Myocyte (in vitro differentiated cells): ENCODE measurements at regions not wholly inside any gene's neighbourhood (a gene's known extent, or its start where the extent isn't known, plus 50 kb on each side); places are given as distances from the start of the nearest gene placed in this dataset.

ENCODE experiments used
- DNase-seq: peaks from one replicate; pipeline ENCODE4 v3.0.0-alpha.2; 2012; ENCODE audit warnings: low read depth

GRCh38 chr6:81253821-81254220 is 498.7 kb downstream of the TENT5A start:
- no peak for DNase-seq

GRCh38 chr6:81252231-81252630 is 500.2 kb downstream of the TENT5A start:
- no peak for DNase-seq

- no peak for DNase-seq
Observed at GRCh38 chr6:81246200-81246599, 506.3 kb downstream of the TENT5A start.

DNA sequence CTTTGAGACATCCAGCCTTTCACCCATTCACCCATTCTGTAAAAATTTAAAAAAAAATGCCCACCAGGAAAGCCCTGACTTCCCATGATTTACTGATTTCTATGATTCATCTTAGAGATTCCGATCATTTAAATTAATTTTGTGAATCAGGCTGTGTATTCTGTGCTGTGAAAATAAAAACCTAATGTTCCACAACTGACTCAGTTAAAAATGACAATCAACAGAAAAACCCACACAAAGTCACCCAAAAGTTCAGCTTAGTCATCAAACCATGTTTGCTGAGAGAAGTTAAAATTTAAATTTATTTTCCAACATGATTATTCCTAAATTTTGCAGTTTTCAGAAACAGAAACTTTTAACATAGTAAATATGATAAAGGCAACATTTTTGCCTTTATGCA is 509.9 kb downstream of the TENT5A start:
- DNase-seq = no peak

DNA sequence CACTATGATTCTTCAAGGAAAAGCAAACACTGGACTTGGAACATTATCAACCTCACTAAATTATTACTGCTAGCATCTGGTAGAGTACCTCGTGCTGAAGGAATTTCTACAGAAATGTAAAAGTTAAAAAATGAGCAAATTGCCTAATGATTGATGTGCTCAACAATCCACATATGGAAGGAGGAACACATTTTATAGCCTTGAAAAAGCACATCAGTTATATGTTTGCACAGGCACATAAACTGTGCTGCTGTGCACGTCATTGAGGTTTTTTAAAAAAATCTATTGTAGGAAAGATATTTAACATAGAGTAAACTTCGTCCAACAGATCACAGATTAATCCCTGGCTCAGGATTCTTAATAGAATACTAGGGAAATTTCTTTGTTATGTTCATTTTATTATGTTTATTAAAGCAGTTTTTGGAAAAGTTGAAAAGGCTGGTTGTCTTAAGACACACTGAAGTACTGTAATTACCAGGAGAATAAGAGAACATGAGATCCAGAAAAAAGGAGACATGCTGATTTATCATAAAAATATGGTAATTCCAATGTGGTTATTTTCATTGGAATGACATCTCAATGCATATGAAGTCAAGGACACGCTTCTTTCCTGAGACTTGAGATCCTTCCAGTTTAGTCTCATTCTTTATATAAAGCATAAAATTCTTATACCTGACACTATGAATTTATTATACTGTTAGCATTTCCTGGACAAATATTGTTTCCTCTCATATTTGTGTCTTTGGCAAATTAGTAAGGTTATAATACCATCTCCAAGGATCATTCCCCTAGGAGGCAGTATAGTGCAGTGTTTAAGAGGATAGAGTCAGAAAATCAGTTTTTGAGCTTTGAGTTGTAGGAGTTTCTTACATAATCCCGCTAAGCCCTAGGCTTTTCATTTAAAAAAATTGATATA is 511.1 kb downstream of the TENT5A start:
- peak; percentile 54 for DNase-seq

DNA sequence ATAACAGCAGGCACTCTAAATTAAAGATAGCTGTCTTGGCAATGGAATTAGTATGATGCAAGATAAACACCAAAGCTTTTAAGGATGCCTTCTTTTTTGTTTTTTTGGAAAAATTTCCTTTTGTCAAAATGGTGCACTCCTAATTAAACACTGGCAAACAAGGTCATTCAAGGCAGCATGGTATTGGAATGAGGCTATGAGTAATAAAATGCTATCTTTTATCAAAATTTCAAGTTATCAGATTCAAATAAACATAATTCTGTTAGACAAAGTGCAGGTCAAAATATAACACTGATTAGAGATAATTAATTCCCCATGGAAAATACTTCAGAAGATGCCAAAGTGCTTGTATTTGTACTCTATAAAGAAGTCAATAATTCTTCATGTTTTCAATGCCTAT is 514.1 kb downstream of the TENT5A start:
- DNase-seq = no peak

GRCh38 chr6:81237226-81237625 is 515.3 kb downstream of the TENT5A start:
- no peak for DNase-seq

DNA sequence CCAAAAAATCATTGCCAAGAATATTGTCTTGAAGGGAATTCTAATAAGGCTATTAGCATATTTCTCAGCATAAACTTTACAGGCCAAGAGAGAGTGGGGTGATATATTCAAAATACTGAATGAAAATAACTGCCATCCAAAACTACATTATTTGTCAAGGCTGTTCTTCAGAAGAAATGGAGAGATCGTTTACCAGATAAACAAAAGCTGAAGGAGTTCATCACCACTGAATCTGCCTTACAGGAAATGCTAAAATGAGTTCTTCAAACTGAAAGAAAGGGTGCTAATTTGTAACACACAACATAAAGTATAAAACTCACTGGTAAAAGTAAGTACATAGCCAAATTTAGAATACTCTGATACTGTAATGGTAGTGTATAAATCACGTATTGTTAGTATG is 517.0 kb downstream of the TENT5A start:
- no peak for DNase-seq

DNA sequence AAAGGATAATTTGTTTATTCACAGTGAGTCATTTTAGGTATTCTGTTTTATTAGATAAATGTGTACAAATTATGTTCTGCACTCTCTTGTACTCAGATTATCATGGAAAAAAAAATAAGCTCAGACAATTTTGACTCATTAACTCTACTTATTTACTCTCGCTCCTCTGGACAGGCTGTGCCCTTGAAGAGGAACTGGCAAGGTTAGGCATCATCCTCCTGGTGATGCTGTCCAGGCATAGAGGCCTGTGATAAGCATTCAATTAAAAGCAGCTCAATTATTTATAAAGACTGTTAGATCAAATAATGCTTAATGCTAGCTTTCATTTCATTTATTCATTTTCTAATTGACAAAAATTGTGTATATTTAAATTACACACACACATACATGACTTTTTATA is 518.5 kb downstream of the TENT5A start:
- no peak for DNase-seq

DNA sequence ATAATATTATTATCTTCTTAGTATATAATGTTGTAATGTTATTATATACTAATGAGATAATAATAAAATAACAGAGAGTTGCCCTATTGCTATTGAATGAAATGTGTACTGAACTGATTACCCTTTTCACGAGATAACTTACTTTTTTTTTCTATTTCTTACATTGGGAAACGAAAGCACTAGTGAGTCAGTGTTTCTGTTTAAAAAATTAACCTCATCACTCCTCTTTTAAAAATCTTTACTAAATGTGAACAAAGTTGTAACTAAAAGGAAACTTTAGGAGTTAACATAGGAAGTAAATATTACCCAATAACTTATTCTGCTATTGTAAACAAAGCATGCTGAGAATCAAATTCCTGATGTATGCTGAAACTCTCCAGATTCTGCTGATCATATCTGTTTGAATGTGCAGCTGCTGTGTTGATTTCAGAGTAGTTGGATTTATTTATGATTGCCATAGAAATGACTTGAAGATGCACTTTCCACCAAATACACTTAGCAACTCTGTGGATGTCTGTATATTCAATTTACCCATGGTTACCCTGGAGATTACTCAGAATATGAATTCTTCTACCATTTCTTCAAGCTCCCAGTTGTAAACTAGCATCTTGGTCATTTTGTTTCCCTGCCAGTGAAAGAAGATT is 523.4 kb downstream of the TENT5A start:
- peak; percentile 52 for DNase-seq

- no peak for DNase-seq
Observed at GRCh38 chr6:81226957-81227356, 525.5 kb downstream of the TENT5A start.

GRCh38 chr6:81216668-81217067 is 535.8 kb downstream of the TENT5A start:
- DNase-seq = no peak

DNA sequence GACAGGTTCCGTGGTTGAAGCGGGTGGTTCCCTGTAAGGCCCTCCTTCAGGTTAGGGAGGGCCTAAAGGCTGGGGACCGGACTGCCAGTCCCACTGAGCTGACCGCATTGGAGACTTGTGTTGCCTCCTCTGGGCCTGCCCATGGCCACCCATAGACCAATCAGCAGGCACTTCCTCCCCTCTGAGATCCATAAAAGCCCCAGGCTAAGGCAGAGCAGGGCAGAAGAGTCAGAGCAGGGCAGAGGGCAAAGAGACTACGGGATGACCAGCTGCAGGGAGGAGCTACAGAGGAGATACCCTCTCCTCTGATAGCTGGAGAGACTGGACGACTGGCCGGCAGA is 537.4 kb downstream of the TENT5A start:
- DNase-seq = no peak

DNA sequence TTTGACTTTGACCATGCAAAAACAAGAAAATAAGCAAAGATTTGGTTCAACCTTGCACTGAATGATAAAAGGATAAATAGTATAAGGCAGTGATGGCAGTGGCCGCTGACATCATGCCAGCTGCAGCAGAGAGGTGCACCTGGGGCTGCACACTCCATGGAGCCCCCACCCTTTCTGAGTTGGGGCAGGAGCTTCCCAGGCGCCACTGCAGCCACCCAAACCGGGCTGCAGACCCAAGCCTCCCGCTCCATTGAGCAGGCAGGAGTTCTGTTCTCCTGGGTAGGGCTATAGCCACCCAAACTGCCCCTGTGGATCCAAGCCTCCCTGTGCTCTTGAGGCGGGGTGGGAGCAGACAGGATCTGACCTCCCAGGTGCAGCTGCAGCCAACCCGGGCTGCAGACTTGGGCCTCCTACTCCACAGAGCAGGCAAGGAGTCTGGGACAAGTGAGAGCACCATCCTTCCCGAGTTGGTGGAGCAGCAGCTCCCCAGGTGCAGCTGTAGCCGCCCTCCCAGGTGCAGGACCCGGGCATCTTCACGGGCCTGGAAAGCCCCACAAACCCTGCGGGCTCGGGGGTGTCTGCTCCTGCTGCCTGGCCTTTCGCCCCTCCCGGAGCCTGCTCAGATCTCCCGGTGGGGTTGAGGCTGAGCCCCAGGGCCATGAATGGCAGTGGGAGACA is 537.9 kb downstream of the TENT5A start:
- no peak for DNase-seq

GRCh38 chr6:81204731-81205130 is 547.8 kb downstream of the TENT5A start:
- peak; percentile 49 for DNase-seq

GRCh38 chr6:81194374-81194773 is 558.1 kb downstream of the TENT5A start:
- no peak for DNase-seq

- DNase-seq = peak; percentile 69
Observed at GRCh38 chr6:81172056-81172740, 580.3 kb downstream of the TENT5A start.

GRCh38 chr6:81169166-81169565 is 583.3 kb downstream of the TENT5A start:
- peak; percentile 23 for DNase-seq

DNA sequence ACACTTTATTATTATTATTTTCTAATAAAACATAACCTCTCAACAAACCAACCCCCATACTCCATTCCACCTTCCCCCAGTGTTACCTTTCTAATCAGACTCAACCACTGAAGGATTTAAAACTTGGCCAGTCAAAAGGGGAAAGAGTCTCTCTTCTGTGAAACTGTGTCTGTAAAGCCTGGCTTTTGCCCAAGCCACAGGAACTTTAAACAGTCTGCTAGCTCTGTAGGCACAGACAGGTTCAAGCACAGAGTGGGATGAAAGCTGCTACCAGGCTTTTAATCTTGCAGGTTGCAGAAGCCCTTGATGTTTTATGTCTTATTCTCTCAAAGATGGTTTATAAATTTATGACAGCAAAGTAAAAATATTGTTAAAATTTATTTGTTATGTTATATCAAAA is 585.7 kb downstream of the TENT5A start:
- peak; percentile 72 for DNase-seq

- DNase-seq = no peak
Observed at GRCh38 chr6:81158956-81159355, 593.5 kb downstream of the TENT5A start.

- no peak for DNase-seq
Observed at GRCh38 chr6:81148751-81149150, 603.7 kb downstream of the TENT5A start.

- DNase-seq = no peak
Observed at GRCh38 chr6:81145506-81145905, 607.0 kb downstream of the TENT5A start.
